WERI-Rb-1 (cell line): ENCODE measurements at regions not wholly inside any gene's neighbourhood (a gene's known extent, or its start where the extent isn't known, plus 50 kb on each side); places are given as distances from the start of the nearest gene placed in this dataset.

Source experiments
- DNase-seq: peaks from one replicate; pipeline ENCODE4 v3.0.0-alpha.2; 2020
- H3K27ac ChIP-seq: fragments of 250-450 bp; sonication (Bioruptor Pico); 2 replicates; pipeline ENCODE4 v1.5.1; 2020; ENCODE audit warnings: mild to moderate bottlenecking, moderate library complexity
- H3K27me3 ChIP-seq: fragments of 250-450 bp; sonication (Bioruptor Pico); 2 replicates; pipeline ENCODE4 v1.5.1; 2021; ENCODE audit warnings: mild to moderate bottlenecking, low read depth, moderate library complexity; ENCODE audit not compliant: insufficient read depth, severe bottlenecking
- H3K36me3 ChIP-seq: fragments of 250-450 bp; sonication (Bioruptor Pico); 2 replicates; pipeline ENCODE4 v1.5.1; 2020; ENCODE audit warnings: mild to moderate bottlenecking, moderate library complexity
- H3K4me3 ChIP-seq: 2 replicates; pipeline ENCODE4 v1.5.1; 2011; ENCODE audit warnings: low read depth, mild to moderate bottlenecking, control low read depth, low read length
- H3K9me3 ChIP-seq: fragments of 250-450 bp; sonication (Bioruptor Pico); 2 replicates; pipeline ENCODE4 v1.5.1; 2021; ENCODE audit warnings: mild to moderate bottlenecking, moderate library complexity; ENCODE audit not compliant: severe bottlenecking
- CTCF ChIP-seq: IDR thresholded peaks from 2 replicates; pipeline ENCODE4 v1.5.1; 2011; ENCODE audit warnings: low read depth, mild to moderate bottlenecking, control low read depth, inconsistent platforms, low read length

- H3K9me3 ChIP-seq: no peaks in the 10 kb centered on the region
- DNase-seq: no peak
- no peak for TF ChIP-seq CTCF
- no peaks in the 10 kb centered on the region for H3K36me3 ChIP-seq
- H3K27me3 ChIP-seq: no peaks in the 10 kb centered on the region
- no peak overlapping the region for H3K27ac ChIP-seq
- no peak overlapping the region for H3K4me3 ChIP-seq
Observed at GRCh38 chr20:52757411-52757810, 214.7 kb upstream of the TSHZ2 start.

GRCh38 chr20:52755744-52756143 is 216.4 kb upstream of the TSHZ2 start:
- Histone ChIP-seq H3K27ac (no peak overlapping the region), H3K36me3 (no peaks in the 10 kb centered on the region), H3K4me3 (no peak overlapping the region), H3K9me3 (no peaks in the 10 kb centered on the region), H3K27me3 (no peaks in the 10 kb centered on the region)
- TF ChIP-seq CTCF: no peak
- DNase-seq: no peak

GRCh38 chr20:52754366-52754765 is 217.8 kb upstream of the TSHZ2 start:
- H3K36me3 ChIP-seq: no peaks in the 10 kb centered on the region
- no peak overlapping the region for H3K4me3 ChIP-seq
- DNase-seq: no peak
- H3K9me3 ChIP-seq: no peaks in the 10 kb centered on the region
- no peak overlapping the region for H3K27ac ChIP-seq
- no peaks in the 10 kb centered on the region for H3K27me3 ChIP-seq
- TF ChIP-seq CTCF: no peak

GRCh38 chr20:52752023-52752422 is 220.1 kb upstream of the TSHZ2 start:
- TF ChIP-seq CTCF: no peak
- H3K36me3 ChIP-seq: no peaks in the 10 kb centered on the region
- no peaks in the 10 kb centered on the region for H3K9me3 ChIP-seq
- H3K4me3 ChIP-seq: no peak overlapping the region
- no peak for DNase-seq
- H3K27ac ChIP-seq: no peak overlapping the region
- H3K27me3 ChIP-seq: no peaks in the 10 kb centered on the region

- Histone ChIP-seq H3K9me3 (no peaks in the 10 kb centered on the region), H3K27ac (no peak overlapping the region), H3K4me3 (no peak overlapping the region), H3K27me3 (no peaks in the 10 kb centered on the region), H3K36me3 (no peaks in the 10 kb centered on the region)
- no peak for TF ChIP-seq CTCF
- DNase-seq: no peak
Observed at GRCh38 chr20:52751571-52751970, 220.6 kb upstream of the TSHZ2 start.

GRCh38 chr20:52749938-52750337 is 222.2 kb upstream of the TSHZ2 start:
- H3K9me3 ChIP-seq: no peaks in the 10 kb centered on the region
- no peak for TF ChIP-seq CTCF
- H3K4me3 ChIP-seq: no peak overlapping the region
- H3K27me3 ChIP-seq: no peaks in the 10 kb centered on the region
- no peaks in the 10 kb centered on the region for H3K36me3 ChIP-seq
- DNase-seq: no peak
- H3K27ac ChIP-seq: no peak overlapping the region
